Skin epidermis (tissue), 12 donors: ENCODE measurements at regions not wholly inside any gene's neighbourhood (a gene's known extent, or its start where the extent isn't known, plus 50 kb on each side); places are given as distances from the start of the nearest gene placed in this dataset.

ENCODE experiments used
- H3K27ac ChIP-seq, 21 experiments: fragments of 200-600 bp; sonication (generic) in 11 of 21; one replicate each; pipeline ENCODE4 v1.5.0; 2020; ENCODE audit warnings: mild to moderate bottlenecking in 3 of 21, inconsistent platforms in 2 of 21, moderate library complexity in 2 of 21
- H3K4me3 ChIP-seq, 7 experiments: fragments of 200-600 bp; sonication (generic) in 2 of 7; one replicate each; pipeline ENCODE4 v1.5.0; 2020; ENCODE audit warnings: inconsistent platforms in 2 of 7, mild to moderate bottlenecking in 2 of 7, moderate library complexity in 1 of 7

DNA sequence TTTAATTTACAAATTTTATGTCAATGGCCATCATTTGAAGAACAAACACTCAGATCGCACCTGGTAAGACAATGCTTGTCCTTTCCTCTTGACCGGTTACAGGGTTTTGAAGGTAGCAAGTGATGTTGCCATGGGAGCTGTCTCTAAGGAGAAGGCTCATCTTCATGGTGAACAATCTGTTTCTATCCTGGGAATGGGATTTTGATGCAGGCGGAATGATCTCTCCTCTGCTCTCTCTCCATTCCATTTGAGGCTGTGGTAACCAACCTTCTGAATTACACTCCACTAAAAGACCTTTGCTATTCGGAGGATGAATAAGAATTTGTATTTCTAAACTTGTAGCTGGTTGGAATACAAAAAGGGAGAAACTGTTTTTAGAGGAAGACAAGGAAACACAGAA lies 57.9 kb upstream of the SLC5A9 start:
- no peak overlapping the region for H3K27ac ChIP-seq
- no peak overlapping the region for H3K4me3 ChIP-seq

DNA sequence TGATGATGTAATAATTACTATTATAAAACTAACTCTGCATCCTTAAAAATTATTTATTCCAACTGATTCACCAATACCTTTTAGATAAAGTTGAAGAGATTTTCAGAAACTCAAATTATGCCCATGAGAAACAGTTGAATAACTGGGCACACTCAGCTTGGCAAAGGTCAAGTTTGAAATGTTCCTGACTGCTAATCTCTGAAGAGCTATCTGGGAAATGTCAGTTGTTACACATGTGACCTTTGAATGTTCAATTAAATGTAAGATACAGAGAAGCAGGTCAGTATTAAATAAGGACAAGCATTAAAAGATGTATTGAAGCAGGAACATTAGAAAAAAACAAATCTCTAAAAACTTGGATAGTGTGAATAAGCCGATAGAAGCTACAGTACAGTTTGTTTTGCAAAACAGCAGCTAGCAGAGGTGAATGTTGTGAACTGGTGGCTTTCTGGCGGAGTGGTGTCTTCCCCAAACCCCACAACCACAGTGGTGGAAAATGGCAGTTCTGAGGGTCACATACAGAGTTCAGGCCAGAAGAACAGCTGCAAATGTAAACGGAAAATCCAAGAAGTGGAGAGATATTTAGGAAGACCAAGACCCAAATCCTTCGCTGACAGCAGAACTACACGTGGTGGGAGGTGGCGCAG lies 61.9 kb upstream of the SLC5A9 start:
- H3K27ac ChIP-seq = no peak overlapping the region

DNA sequence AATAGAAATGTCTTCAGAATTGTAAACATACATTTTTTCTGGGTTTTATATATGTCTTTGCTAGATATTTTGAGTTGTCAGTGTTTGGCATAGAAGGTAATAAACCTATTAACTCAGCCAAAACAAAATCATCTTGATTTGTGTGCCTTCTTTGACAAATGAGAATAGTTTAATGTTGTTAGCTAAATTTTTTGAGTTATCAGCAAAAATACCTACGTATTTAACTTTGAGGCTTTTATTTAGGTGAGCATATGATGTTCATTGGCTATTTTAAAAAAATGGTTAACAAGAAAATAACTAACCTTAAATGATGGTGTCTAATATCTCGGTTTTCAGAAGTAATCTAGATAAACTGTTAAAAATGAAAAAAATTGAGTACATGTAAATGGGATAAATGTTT lies 83.2 kb upstream of the SLC5A9 start:
- Histone ChIP-seq H3K27ac (no peak overlapping the region), H3K4me3 (no peak overlapping the region)

More for the DNA sequence above, 61.9 kb upstream of the SLC5A9 start:
- no peak overlapping the region for H3K4me3 ChIP-seq

DNA sequence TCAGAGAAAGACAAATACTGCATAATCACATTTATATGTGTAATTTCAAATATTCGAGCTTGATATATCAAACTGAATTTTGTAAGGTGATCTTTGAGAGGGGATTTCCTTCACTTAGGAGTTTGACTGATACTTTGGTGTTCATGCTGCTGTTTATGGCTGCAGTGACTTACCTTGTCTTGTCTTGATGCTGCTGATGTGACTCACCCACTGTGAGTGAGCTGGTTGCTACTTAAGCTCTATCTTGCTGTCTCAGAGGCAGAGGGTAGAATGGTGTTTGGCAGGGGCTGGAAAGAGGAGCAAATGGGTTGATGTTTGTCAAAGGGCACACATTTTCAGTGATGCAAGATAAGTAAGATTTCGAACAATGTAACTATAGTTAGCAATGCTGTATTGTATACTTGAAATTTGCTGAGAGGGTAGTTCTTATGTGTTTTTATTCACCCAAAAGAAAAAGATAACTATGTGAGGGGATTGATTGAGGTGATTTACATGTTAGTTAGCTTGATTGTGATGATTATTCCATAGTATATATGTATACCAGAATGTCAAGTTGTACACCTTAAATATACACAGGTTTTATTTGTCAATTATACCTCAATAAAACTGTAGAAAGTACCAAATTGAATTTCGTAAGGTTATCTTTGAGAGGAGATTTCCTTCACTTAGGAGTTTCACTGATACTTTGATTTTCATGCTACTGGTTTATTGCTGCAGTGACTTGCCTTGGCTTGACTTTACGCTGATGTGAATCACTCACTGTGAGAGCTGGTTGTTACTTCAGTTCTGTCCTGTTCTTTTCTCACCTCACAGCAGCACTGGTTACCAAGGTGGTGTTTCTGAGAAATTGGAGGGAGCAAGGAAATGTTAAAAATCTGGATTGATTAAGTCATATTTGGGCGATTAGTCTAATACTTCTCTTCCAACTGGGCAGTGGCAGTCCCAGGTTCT lies 94.5 kb upstream of the SLC5A9 start:
- H3K4me3 ChIP-seq = no peak overlapping the region
- no peak overlapping the region for H3K27ac ChIP-seq

DNA sequence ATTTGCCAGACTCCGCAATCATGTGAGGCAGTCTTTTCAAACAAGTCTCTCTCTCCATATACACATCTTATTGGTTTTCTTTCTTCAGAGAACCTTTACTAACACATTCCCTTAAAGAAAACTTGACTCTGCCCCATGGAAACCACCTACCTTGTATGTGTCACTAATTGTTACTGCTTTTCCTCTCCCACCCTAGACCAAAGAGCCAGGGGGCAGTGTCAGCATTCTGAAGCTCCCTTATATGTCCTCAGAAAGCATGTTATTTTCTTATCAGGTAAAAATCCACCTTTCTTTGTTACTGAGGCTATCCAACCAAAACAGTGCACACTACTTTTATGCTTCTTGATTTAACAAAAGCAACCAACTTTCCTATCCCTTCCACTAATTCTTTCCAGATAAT lies 98.9 kb upstream of the SLC5A9 start:
- Histone ChIP-seq H3K4me3 (no peak overlapping the region), H3K27ac (no peak overlapping the region)

DNA sequence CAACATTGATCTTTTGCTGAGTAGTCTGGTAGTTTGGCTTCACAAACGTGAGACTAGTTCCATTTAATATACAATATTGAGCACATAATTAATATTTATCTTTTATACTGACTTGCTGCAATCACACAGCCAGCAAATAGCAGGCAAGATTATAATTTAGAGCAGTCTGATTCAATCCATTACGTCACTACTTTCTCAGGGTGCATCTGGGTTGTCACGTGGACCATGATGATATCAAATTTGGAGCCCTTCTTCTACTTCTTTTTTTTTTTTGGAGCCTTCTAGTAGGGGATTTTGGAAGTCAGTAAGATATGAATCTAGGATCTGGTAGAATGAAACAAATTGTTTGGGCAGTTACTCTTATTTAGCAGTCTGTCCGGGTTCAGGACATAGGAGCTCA lies 100.6 kb upstream of the SLC5A9 start:
- H3K4me3 ChIP-seq = no peak overlapping the region
- H3K27ac ChIP-seq = no peak overlapping the region

DNA sequence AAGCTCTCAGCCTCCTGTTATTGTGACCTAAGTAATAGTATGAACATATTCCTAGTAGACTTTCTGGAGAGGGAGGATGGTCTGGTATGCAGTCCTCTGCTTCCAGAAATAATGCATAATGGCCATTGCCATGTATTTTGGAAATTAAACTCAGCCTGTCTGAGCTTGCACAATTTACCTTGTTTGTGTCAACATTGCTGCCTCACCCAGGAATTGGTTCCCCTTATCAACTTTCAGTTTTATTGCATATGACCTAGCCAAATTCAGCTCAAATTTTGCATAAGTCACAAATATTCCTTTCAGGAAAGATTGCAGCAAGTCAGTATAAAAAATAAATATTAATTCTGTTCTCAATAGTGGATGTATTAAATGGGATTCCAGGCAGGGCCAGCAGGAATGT lies 101.9 kb upstream of the SLC5A9 start:
- Histone ChIP-seq H3K27ac (no peak overlapping the region), H3K4me3 (no peak overlapping the region)

DNA sequence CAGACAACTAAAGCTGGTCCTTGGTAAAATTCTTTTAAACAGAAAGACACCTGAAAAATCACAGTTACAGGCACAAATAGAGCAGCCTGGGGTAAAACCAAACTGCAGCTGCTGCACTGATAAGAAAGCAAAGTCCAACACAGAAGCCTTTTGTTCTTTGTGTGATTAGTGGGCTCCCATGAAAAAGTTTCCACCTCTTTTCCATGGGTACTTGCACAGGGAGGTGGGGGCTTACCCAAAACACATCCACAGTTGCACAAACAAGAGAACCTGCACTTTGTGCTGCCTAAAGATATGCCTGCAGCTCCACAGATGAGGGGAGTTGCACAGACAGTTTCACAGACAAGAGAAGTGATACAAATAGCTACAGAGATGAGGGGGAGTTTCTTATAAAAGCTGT lies 106.7 kb upstream of the SLC5A9 start:
- Histone ChIP-seq H3K4me3 (no peak overlapping the region), H3K27ac (no peak overlapping the region)

DNA sequence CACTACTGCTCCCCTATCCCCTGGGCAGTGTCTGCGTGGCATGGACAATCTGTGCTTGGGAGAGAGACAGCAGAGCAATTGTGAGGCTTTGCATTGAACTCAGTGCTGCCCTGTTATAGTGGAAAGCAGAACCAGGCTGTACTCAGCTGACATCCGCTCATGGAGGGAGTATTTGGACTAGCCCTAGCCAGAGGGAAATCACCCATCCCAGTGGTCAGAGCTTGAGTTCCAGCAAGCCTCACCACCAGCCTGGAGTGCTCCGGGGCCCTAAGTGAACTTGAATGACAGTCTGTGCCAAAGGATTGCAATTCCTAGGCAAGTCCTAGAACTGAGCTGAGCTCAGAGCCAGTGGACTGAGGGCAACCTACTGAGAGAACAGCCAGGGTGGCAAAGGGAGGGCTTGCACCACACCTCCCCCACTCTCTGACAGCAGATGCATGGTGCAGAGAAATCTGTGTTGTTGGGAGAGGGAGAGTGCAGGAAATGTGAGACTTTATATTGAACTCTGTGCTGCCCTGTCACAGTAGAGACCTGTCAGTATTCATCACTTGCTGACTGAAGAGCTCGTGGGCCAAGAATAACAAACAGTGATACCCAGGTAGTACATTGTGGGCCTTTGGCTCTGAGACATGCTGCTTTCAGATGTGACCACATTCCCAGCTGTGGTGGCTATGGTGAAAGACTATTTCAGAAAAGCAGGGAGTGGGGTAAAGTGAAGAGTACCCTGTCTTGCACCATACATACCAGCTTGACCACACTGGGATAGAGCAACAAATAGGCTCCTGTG lies 107.7 kb upstream of the SLC5A9 start:
- Histone ChIP-seq H3K4me3 (no peak overlapping the region), H3K27ac (no peak overlapping the region)

DNA sequence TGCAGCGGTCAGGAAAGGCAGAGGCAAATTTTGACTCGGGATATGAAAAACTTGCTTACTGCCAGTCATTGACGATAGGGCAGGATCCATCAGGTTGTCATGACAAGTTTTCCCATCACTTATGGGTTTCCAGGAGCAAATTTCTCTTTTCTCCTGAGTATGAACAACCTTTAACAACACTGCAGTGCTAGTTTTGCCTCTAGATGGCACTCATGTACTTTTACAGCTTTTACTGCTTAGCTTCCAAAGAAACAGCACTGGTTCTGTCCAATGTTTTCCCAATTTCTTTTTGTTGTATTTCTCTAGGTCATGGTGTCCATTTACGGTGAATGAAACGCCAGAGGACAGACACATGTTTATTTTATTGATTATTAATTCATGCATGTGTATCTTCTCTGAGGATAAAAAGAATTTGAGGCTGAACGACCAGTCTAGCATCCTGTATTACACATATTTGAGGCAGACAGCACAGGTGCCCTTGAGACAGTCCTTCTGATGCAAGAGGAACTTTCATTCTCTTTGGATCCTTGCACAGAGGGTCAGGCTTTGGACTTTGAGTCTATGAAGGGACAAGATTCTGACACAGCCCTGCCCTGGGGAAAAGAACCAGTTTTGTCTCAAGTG lies 112.3 kb upstream of the TRABD2B start:
- Histone ChIP-seq H3K4me3 (no peak overlapping the region), H3K27ac (no peak overlapping the region)

DNA sequence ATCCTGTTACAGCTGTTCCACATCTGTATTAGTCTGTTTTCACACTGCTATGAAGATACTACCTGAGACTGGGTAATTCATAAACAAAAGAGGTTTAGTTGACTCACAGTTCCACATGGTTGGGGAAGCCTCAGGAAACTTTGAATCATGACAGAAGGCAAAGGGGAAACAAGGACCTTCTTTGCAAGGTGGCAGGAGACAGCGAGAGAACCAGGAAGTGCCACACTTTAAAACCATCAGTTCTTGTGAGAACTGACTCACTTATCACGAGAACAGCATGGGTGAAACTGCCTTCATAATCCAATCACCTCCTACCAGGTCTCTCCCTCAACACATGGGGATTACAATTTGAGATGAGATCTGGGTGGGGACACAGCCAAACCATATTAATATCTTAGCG lies 110.3 kb upstream of the TRABD2B start:
- no peak overlapping the region for H3K27ac ChIP-seq
- no peak overlapping the region for H3K4me3 ChIP-seq

DNA sequence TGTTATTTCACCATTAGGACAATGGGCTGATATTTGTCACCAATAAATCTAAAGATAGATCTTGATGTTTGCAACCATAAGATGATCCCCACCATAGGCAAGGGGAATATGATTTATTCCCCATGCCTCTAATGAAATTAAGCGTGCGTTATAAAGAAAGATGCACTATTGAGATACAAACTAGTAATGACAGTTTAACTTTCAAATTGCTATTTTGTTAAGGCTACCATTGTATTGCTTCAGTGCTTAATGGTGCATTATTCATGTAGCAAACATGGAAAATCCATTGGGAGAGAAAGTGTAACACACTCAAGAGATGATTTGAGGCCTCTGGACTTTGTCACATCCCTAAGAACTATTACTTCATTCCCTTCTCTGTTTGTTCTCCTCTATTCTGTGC lies 108.9 kb upstream of the TRABD2B start:
- Histone ChIP-seq H3K4me3 (no peak overlapping the region), H3K27ac (no peak overlapping the region)

DNA sequence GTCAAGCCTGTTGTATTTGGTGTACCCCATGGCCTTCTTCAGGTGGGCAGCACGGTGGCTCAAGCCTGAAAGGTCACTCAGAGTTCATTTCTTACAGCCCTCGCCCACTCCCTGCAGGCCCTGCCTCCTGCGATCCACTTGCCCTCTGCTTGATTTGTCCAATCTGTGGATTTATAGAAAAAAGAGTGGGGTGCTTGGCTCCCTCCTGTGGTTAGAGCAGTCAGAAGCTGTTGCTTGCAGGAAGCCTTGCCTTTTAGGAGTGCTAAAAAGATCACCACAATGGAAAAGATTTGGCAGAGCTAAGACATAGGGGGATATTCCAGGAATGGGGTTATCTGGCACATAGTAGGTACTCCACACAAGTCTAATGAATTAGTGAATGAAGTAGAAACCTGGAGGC lies 108.0 kb upstream of the TRABD2B start:
- H3K4me3 ChIP-seq = no peak overlapping the region
- H3K27ac ChIP-seq = no peak overlapping the region

DNA sequence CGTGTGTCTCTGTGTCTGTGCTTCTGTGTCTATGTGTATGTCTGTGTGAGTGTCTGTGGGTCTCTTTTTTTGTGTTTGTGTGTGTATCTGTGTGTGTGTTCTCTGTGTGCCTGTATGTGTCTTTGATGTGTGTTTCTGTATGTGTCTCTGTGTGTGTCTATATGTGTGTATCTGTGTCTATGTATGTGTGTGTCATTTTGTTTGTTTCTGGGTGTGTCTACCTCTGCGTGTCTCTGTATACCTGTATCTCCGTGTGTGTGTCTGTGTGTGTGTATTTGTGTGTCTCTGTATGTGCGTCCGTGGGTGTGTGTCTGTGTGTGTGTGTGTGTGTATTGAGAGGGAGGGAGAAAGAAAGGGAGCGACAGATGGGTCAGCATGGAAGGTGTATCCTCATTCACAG lies 106.3 kb upstream of the TRABD2B start:
- Histone ChIP-seq H3K27ac (no peak overlapping the region), H3K4me3 (no peak overlapping the region)

DNA sequence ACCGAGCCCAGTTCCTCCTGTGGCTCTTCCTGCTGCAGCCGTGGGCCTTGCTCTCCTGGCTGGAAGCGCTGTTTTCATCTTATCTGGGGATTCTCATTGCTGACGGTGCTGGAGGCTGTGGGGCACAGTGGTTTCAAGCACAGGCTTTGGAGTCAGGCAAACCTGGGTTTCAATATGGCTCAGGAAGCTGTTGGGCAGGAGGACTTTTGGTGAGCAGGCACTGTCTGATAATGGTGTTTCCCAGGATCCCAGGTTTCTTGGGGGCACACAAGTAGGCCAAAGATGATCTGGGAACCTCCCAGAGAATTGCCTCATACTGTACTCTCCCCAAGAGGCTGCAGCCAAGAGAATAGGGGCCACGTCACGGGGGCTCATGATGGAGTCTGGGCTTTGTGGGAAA lies 105.6 kb upstream of the TRABD2B start:
- Histone ChIP-seq H3K4me3 (no peak overlapping the region), H3K27ac (no peak overlapping the region)

DNA sequence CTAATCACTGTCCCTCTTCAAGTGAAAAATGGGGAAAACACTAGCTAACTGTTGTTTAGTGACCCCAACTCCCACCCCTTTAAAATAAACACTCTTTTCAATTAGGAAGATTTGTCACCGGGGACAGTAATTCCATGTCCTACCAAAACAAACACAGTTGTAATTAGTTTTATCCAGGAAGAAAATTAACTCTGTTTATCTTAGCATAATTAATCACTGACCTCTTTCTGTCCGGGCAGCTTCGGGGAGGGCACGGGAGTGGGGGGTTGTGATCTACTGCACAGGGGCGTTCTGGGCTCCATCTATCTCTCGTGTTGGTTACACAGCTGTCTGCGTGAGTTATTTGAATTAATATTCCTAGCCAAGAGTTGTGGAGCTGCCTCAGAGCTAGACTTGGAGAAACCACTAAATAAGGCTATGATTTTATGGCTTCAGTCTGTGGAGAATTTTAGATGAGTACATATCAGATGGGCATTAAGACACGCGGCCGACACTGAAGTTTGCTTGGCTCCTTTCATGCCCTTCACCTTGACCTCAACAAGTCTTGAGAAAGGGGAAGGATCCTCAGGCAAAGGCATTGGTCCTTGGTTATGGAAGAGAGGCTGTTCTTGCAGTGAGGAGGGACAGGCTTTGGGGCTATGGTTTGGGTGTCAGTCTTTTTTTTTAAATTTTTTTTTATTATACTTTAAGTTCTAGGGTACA lies 102.0 kb upstream of the TRABD2B start:
- H3K4me3 ChIP-seq = no peak overlapping the region
- H3K27ac ChIP-seq = no peak overlapping the region

DNA sequence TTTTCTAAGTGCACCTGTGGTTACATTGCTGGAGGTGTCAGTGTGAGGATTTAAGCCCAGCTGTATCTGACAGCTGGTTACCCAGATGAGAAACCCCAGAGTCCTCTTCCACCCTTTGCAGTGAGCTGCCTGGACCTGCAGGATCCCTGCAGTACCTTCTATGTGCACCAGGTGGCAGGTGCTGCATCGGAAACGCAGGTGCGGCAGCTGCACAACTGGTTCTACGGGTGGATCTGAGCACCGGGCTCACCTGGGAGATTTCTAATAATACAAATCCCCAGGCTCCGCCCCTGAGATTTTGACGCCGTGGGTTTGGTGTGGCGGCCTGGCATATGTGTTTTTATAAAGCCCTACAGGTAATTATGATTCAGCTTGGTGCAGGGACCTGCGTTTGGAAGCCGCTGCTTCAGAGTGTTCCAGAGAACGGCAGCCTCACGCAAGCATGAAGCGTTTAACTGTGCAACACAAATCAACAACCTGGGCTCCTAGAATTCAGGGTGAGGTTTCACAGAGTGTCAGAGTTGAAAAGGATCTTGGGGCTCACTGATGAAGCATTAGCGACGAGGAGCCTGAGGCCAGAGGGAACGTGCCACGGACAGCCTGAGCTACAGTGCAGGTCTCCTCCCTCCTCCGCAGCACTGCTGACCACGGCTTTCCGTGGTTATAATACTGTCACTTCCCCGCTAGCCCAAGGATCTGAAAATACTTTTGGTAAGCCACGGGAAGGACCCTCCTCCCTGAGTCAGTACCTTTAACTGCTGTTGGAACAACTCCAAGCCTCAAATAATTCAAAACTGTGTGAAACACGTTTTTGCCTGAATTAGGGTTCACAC lies 96.7 kb upstream of the TRABD2B start:
- Histone ChIP-seq H3K4me3 (no peak overlapping the region), H3K27ac (peak overlapping the region in 1 of 21 experiments; percentile 8)

DNA sequence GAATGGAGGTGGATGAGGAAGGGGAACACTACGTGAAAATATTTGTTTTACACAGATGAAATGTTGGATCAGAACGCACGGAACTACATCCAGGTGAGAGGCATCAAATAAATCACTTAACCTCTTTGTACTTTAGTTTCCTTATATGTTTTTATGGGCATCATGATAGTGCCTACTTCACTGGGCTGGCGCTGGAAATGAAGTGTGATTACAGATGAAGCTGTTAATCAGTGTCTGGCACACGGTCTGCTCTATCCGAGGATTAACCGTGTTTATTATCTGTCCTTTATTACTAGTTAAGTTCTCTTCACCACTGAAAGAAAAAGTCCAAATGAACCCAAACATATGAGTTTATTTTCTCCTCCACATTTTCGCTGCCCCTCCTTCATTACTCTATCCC lies 96.0 kb upstream of the TRABD2B start:
- Histone ChIP-seq H3K4me3 (no peak overlapping the region), H3K27ac (no peak overlapping the region)

DNA sequence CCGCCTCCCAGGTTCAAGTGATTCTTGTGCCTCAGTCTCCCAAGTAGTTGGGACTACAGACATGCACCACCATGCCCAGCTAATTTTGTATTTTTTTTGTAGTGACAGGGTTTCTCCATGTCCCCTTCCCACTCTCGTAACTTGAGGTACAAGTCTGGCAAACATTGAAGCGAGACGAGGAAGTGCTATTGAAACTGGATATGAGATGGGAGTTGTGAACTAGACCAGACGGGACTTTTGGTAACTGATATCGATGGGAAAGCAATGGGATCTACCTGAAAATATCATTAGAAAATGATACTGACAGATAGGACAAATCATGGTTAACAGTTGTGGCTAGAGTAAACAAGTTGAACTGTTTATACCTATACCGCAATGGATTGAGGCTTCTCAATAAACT lies 95.2 kb upstream of the TRABD2B start:
- no peak overlapping the region for H3K4me3 ChIP-seq
- H3K27ac ChIP-seq = no peak overlapping the region
